K562 (cell line): ENCODE measurements at regions not wholly inside any gene's neighbourhood (a gene's known extent, or its start where the extent isn't known, plus 50 kb on each side); places are given as distances from the start of the nearest gene placed in this dataset.

Experiments used
- ATAC-seq: fragments of 200-7000 bp; cut with Tn5 transposase; 3 replicates; pipeline ENCODE4 v1.9.1; 2020; ENCODE audit warnings: moderate library complexity
- BruUV-seq: library from RNA; stranded (reverse); fragments of 400-500 nt; replicated peaks from 2 replicates; lab custom pipeline; 2021; lab: Mats Ljungman, UMichigan
- CTCF ChIA-PET: fragments of 300-600 bp; formaldehyde crosslinking; extraction: SDS; loops from one replicate; lab custom pipeline; 2021; ENCODE audit warnings: low intra/inter-chr PET ratio; lab: Yijun Ruan, JAX
- POLR2A ChIA-PET: fragments of 300-600, 350-650 bp; sonication (Branson Sonifier 250); formaldehyde crosslinking; extraction: SDS; loops from one replicate; lab custom pipeline; 2021; ENCODE audit warnings: antibody characterized with exemption, inconsistent platforms; lab: Yijun Ruan, JAX
- DNase-seq, 4 experiments: peaks; one replicate each; pipeline versions ENCODE4 v3.0.0 to v3.0.0-alpha.2; 2011 to 2018; ENCODE audit warnings: low spot score in 3 of 4, mixed read lengths in 3 of 4; ENCODE audit errors: extremely low read depth in 1 of 4
- FAIRE-seq: peaks from 2 replicates; lab custom pipeline; 2011; peaks lifted over from hg19 to GRCh38; lab: Jason Lieb, UNC
- H2AFZ ChIP-seq: 2 replicates; pipeline ENCODE4 v1.6.0; 2011; ENCODE audit warnings: low read depth, low read length, control low read depth, inconsistent platforms
- H3K27ac ChIP-seq: fragments of 200-600 bp; 3 replicates; pipeline ENCODE4 v1.8.0; 2011; ENCODE audit warnings: low read depth, mild to moderate bottlenecking, control low read depth, inconsistent platforms, low read length, moderate library complexity, mixed read lengths; ENCODE audit errors: extremely low read depth
- H3K27me3 ChIP-seq, 2 experiments: fragments of 300-600 bp in 1 of 2; 2 replicates in 1 of 2; 3 replicates in 1 of 2; pipeline versions ENCODE4 v1.6.0 to v1.8.0; 2011; ENCODE audit warnings: inconsistent platforms in 2 of 2, low read length in 2 of 2, mild to moderate bottlenecking in 1 of 2, mixed read lengths in 1 of 2, moderate library complexity in 1 of 2; ENCODE audit not compliant: control insufficient read depth in 2 of 2, insufficient read depth in 2 of 2
- H3K36me3 ChIP-seq: fragments of 300-600 bp; 3 replicates; pipeline ENCODE4 v1.8.0; 2011; ENCODE audit warnings: mild to moderate bottlenecking, low read length, inconsistent platforms; ENCODE audit not compliant: control insufficient read depth, insufficient read depth
- H3K4me1 ChIP-seq, 2 experiments: fragments of 200-600 bp in 1 of 2; replicated peaks in 1 of 2; 2 replicates in 1 of 2; 3 replicates in 1 of 2; pipeline versions ENCODE4 v1.5.1 to v1.8.0; 2011; ENCODE audit warnings: inconsistent platforms in 2 of 2, low read length in 2 of 2, mild to moderate bottlenecking in 1 of 2, mixed read lengths in 1 of 2, moderate library complexity in 1 of 2; ENCODE audit not compliant: control insufficient read depth in 2 of 2, insufficient read depth in 2 of 2
- H3K4me2 ChIP-seq: 2 replicates; pipeline ENCODE4 v1.6.1; 2011; ENCODE audit warnings: low read length, control low read depth, inconsistent platforms, mixed read lengths; ENCODE audit not compliant: insufficient read depth
- H3K4me3 ChIP-seq: fragments of 200-600 bp; sonication (generic), shearing (Covaris generic); 2 replicates; pipeline ENCODE4 v1.5.1; 2016; ENCODE audit warnings: control low read depth, inconsistent platforms
- H3K79me2 ChIP-seq: fragments of 200-600 bp; 3 replicates; pipeline ENCODE4 v1.8.0; 2011; ENCODE audit warnings: low read length, inconsistent platforms; ENCODE audit not compliant: control insufficient read depth, insufficient read depth
- H3K9ac ChIP-seq, 2 experiments: 2 replicates each; pipeline versions ENCODE4 v1.6.0 to v1.6.1; 2011; ENCODE audit warnings: low read depth in 2 of 2, low read length in 2 of 2, control low read depth in 1 of 2, inconsistent platforms in 1 of 2, mild to moderate bottlenecking in 1 of 2, mixed read lengths in 1 of 2; ENCODE audit not compliant: insufficient read depth in 1 of 2
- H3K9me1 ChIP-seq: one replicate; pipeline ENCODE4 v1.6.0; 2011; ENCODE audit warnings: inconsistent platforms, mild to moderate bottlenecking, low read length, moderate library complexity; ENCODE audit not compliant: control insufficient read depth, insufficient read depth
- H3K9me3 ChIP-seq: replicated peaks from 2 replicates; pipeline ENCODE4 v1.5.1; 2011; ENCODE audit warnings: low read depth, low read length, inconsistent platforms; ENCODE audit not compliant: control insufficient read depth, insufficient read depth
- H4K20me1 ChIP-seq: replicated peaks from 2 replicates; pipeline ENCODE4 v1.6.1; 2011; ENCODE audit warnings: low read length, inconsistent platforms, mixed read lengths; ENCODE audit not compliant: control insufficient read depth, insufficient read depth
- GTF2A2 ChIP-seq: IDR thresholded peaks from 2 replicates; pipeline ENCODE4 v1.6.1; 2016; ENCODE audit warnings: mild to moderate bottlenecking, missing genetic modification characterization, missing compliant biosample characterization
- HNRNPL ChIP-seq: fragments of 200-400 bp; formaldehyde crosslinking; IDR thresholded peaks from 2 replicates; pipeline ENCODE4 v1.6.1; 2017; ENCODE audit warnings: low read depth, mild to moderate bottlenecking, low read length
- ILK ChIP-seq: fragments of 450-650 bp; IDR thresholded peaks from 2 replicates; pipeline ENCODE4 v1.6.1; 2016; ENCODE audit warnings: missing genetic modification characterization, low read depth, mild to moderate bottlenecking, missing compliant biosample characterization, moderate library complexity, borderline replicate concordance
- IRF9 ChIP-seq: fragments of 450-650 bp; IDR thresholded peaks from 2 replicates; pipeline ENCODE4 v1.6.1; 2016; ENCODE audit warnings: missing biosample characterization, missing genetic modification characterization
- KAT7 ChIP-seq: sonication (generic); formaldehyde crosslinking; IDR thresholded peaks from 2 replicates; pipeline ENCODE4 v1.8.0; 2022; ENCODE audit warnings: missing genetic modification reagents, mild to moderate bottlenecking, borderline replicate concordance
- MTA1 ChIP-seq: fragments of 450-650 bp; IDR thresholded peaks from 2 replicates; pipeline ENCODE4 v1.6.1; 2017; ENCODE audit warnings: borderline replicate concordance
- POLR2AphosphoS2 ChIP-seq: IDR thresholded peaks from 2 replicates; pipeline ENCODE4 v1.6.1; 2012; ENCODE audit warnings: low read length, improper control_type of control experiment
- SIN3B ChIP-seq: fragments of 450-650 bp; IDR thresholded peaks from 2 replicates; pipeline ENCODE4 v1.6.1; 2017; ENCODE audit warnings: low read depth, mild to moderate bottlenecking, moderate library complexity
- TAF9B ChIP-seq: fragments of 450-650 bp; IDR thresholded peaks from 2 replicates; pipeline ENCODE4 v1.6.1; 2018; ENCODE audit warnings: mild to moderate bottlenecking; ENCODE audit not compliant: partially characterized antibody
- U2AF2 ChIP-seq: fragments of 200-400 bp; formaldehyde crosslinking; optimal IDR thresholded peaks from 2 replicates; pipeline ENCODE3; 2017; ENCODE audit warnings: low read depth, mild to moderate bottlenecking, low read length
- ZFP1 ChIP-seq: fragments of 450-650 bp; formaldehyde crosslinking; IDR thresholded peaks from 2 replicates; pipeline ENCODE4 v1.4.0; 2020; ENCODE audit warnings: mild to moderate bottlenecking, mixed read lengths
- ZNF140 ChIP-seq: fragments of 250-450 bp; sonication (Bioruptor Pico); IDR thresholded peaks from 2 replicates; pipeline ENCODE4 v1.8.0; 2021; ENCODE audit warnings: moderate library complexity, mild to moderate bottlenecking, inconsistent platforms
- ZNF217 ChIP-seq: sonication (generic); formaldehyde crosslinking; IDR thresholded peaks from 2 replicates; pipeline ENCODE4 v1.8.0; 2022; ENCODE audit warnings: mild to moderate bottlenecking, missing genetic modification reagents
- ZNF224 ChIP-seq: sonication (generic); formaldehyde crosslinking; IDR thresholded peaks from 2 replicates; pipeline ENCODE4 v1.8.0; 2022; ENCODE audit warnings: mild to moderate bottlenecking, missing genetic modification reagents
- ZNF76 ChIP-seq: fragments of 250-450 bp; sonication (Bioruptor Pico); IDR thresholded peaks from 2 replicates; pipeline ENCODE4 v1.4.0; 2020; ENCODE audit warnings: mild to moderate bottlenecking, moderate library complexity, borderline replicate concordance
- WGBS: fragments of 100-300 bp; shearing (Covaris generic); methylation state at CpG from one replicate; pipeline ENCODE4 v1.1.6; 2016; ENCODE audit warnings: low coverage, mixed read lengths; ENCODE audit not compliant: insufficient coverage; ENCODE audit errors: missing lambda C conversion rate; 5-methylcytosine and 5-hydroxymethylcytosine counted together
- in situ Hi-C: fragments of 300-500 bp; cut with MboI; formaldehyde crosslinking; loops from 4 replicates; pipeline ENCODE4 v1.15.0; 2018; ENCODE audit warnings: inconsistent platforms, mixed read lengths
- intact Hi-C: fragments of 100-400 bp; cut with micrococcal nuclease; formaldehyde crosslinking; loops from 2 replicates; pipeline ENCODE4 v1.14.2; 2022
- TF ChIP-seq, protein P1 (sequence below): fragments of 450-650 bp; IDR thresholded peaks from 2 replicates; pipeline ENCODE4 v1.6.1; 2016
- TF ChIP-seq, protein P2 (sequence below): sonication (generic); formaldehyde crosslinking; IDR thresholded peaks from 2 replicates; pipeline ENCODE4 v1.8.1; 2022; ENCODE audit warnings: missing genetic modification reagents
- TF ChIP-seq, protein P3 (sequence below), 3 experiments: fragments of 200-800 bp in 1 of 3; fragments of 250-450 bp in 1 of 3; fragments of 450-650 bp in 1 of 3; sonication (Bioruptor Pico) in 1 of 3; sonication (Bioruptor generic) in 1 of 3; formaldehyde crosslinking in 1 of 3; IDR thresholded peaks; 2 replicates each; pipeline versions ENCODE4 v1.6.1 to v1.8.0; 2016 to 2022; ENCODE audit warnings: mild to moderate bottlenecking in 2 of 3, missing genetic modification characterization in 2 of 3, missing compliant biosample characterization in 1 of 3, moderate library complexity in 1 of 3

DNA sequence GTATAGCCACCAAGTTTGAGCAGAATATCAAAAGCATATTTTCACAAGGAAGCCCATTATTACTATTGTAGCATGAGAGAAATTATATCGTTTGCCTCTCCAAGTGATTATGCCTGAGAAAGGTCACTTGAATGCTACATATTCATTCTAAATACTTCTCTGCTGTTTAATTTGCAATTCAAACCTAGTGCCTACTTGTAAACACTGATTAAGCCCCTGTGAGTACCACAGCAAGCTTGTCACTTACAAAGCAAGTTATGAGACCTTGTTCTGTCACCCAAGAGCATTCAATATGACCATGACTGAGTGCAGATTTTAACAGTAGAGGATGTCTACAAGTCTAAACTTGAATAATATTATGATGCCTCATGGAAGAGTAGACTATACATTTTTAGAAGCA is 124.7 kb upstream of the SSTR1 start:
- Histone ChIP-seq H3K36me3 (no peaks in the 10 kb centered on the region), H3K4me3 (no peak overlapping the region), H3K4me1 (no peaks in the 10 kb centered on the region), H4K20me1 (no peaks in the 10 kb centered on the region), H3K79me2 (no peaks in the 10 kb centered on the region), H3K9ac (no peak overlapping the region), H2AFZ (no peak overlapping the region), H3K27ac (no peak overlapping the region), H3K9me1 (no peaks in the 10 kb centered on the region), H3K4me2 (no peak overlapping the region), H3K9me3 (no peaks in the 10 kb centered on the region), H3K27me3 (no peaks in the 10 kb centered on the region)
- DNase-seq (no peak), ATAC-seq (no peak), FAIRE-seq (no peak)
- ChIA-PET CTCF (no interaction called here), POLR2A (no interaction called here)
- no TSS peak for BruUV-seq
- in situ Hi-C loops (no loop called here), intact Hi-C loops (no loop called here)
- WGBS, result 0% methylated on average over 1 of the region's 1 CpG
- TF ChIP-seq, protein P1, sequence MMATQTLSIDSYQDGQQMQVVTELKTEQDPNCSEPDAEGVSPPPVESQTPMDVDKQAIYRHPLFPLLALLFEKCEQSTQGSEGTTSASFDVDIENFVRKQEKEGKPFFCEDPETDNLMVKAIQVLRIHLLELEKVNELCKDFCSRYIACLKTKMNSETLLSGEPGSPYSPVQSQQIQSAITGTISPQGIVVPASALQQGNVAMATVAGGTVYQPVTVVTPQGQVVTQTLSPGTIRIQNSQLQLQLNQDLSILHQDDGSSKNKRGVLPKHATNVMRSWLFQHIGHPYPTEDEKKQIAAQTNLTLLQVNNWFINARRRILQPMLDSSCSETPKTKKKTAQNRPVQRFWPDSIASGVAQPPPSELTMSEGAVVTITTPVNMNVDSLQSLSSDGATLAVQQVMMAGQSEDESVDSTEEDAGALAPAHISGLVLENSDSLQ, result no peak
- TF ChIP-seq GTF2A2 (tag) (no peak), IRF9 (no peak), KAT7 (CRISPR knock-in tag) (no peak), ZNF217 (CRISPR knock-in tag) (no peak), U2AF2 (no peak), MTA1 (no peak), TAF9B (no peak), HNRNPL (no peak), ZNF224 (CRISPR knock-in tag) (no peak), ZFP1 (CRISPR knock-in tag) (no peak), ZNF140 (CRISPR knock-in tag) (no peak), POLR2AphosphoS2 (no peak), ZNF76 (CRISPR knock-in tag) (no peak), ILK (tag) (no peak), SIN3B (no peak)
- TF ChIP-seq, protein P2, sequence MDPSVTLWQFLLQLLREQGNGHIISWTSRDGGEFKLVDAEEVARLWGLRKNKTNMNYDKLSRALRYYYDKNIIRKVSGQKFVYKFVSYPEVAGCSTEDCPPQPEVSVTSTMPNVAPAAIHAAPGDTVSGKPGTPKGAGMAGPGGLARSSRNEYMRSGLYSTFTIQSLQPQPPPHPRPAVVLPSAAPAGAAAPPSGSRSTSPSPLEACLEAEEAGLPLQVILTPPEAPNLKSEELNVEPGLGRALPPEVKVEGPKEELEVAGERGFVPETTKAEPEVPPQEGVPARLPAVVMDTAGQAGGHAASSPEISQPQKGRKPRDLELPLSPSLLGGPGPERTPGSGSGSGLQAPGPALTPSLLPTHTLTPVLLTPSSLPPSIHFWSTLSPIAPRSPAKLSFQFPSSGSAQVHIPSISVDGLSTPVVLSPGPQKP (CRISPR knock-in tag), result no peak
- TF ChIP-seq, protein P3, sequence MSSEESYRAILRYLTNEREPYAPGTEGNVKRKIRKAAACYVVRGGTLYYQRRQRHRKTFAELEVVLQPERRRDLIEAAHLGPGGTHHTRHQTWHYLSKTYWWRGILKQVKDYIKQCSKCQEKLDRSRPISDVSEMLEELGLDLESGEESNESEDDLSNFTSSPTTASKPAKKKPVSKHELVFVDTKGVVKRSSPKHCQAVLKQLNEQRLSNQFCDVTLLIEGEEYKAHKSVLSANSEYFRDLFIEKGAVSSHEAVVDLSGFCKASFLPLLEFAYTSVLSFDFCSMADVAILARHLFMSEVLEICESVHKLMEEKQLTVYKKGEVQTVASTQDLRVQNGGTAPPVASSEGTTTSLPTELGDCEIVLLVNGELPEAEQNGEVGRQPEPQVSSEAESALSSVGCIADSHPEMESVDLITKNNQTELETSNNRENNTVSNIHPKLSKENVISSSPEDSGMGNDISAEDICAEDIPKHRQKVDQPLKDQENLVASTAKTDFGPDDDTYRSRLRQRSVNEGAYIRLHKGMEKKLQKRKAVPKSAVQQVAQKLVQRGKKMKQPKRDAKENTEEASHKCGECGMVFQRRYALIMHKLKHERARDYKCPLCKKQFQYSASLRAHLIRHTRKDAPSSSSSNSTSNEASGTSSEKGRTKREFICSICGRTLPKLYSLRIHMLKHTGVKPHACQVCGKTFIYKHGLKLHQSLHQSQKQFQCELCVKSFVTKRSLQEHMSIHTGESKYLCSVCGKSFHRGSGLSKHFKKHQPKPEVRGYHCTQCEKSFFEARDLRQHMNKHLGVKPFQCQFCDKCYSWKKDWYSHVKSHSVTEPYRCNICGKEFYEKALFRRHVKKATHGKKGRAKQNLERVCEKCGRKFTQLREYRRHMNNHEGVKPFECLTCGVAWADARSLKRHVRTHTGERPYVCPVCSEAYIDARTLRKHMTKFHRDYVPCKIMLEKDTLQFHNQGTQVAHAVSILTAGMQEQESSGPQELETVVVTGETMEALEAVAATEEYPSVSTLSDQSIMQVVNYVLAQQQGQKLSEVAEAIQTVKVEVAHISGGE (CRISPR knock-in tag; IDR thresholded peaks at IDR 0.05), result no peak
